Parathyroid adenoma (tissue), 2 donors: ENCODE measurements at regions not wholly inside any gene's neighbourhood (a gene's known extent, or its start where the extent isn't known, plus 50 kb on each side); places are given as distances from the start of the nearest gene placed in this dataset.
A peak's percentile ranks its signal among the peaks of the same experiment; 100 is the strongest.
"Not testable (repeated sequence)": the region's sequence is repeated elsewhere in the genome, so short reads cannot be mapped to it uniquely, and the experiment has no call there.

ENCODE experiments used
- H2AFZ ChIP-seq: fragments of 300-600 bp; sonication (generic); one replicate; pipeline ENCODE4 v1.7.0; 2017; ENCODE audit warnings: antibody characterized with exemption, mild to moderate bottlenecking
- H3K27ac ChIP-seq: fragments of 300-600 bp; sonication (generic); one replicate; pipeline ENCODE4 v1.7.0; 2017
- H3K27me3 ChIP-seq: fragments of 300-600 bp; sonication (generic); one replicate; pipeline ENCODE4 v1.7.0; 2017; ENCODE audit warnings: low read length; ENCODE audit not compliant: control insufficient read depth, insufficient read depth
- H3K36me3 ChIP-seq: fragments of 300-600 bp; sonication (generic); one replicate; pipeline ENCODE4 v1.7.0; 2017; ENCODE audit warnings: low read length; ENCODE audit not compliant: control insufficient read depth, insufficient read depth
- H3K4me1 ChIP-seq: fragments of 300-600 bp; sonication (generic); one replicate; pipeline ENCODE4 v1.7.0; 2017; ENCODE audit warnings: control low read depth
- H3K4me2 ChIP-seq: fragments of 300-600 bp; sonication (generic); one replicate; pipeline ENCODE4 v1.7.0; 2017; ENCODE audit warnings: low read length
- H3K4me3 ChIP-seq: fragments of 300-600 bp; sonication (generic); one replicate; pipeline ENCODE4 v1.7.0; 2017; ENCODE audit warnings: low read depth, low read length
- H3K79me2 ChIP-seq: fragments of 300-600 bp; sonication (generic); one replicate; pipeline ENCODE4 v1.7.0; 2017; ENCODE audit warnings: control low read depth
- H3K9ac ChIP-seq: fragments of 300-600 bp; sonication (generic); one replicate; pipeline ENCODE4 v1.7.0; 2017; ENCODE audit warnings: mild to moderate bottlenecking
- H3K9me3 ChIP-seq: fragments of 300-600 bp; sonication (generic); one replicate; pipeline ENCODE4 v1.7.0; 2017; ENCODE audit warnings: low read length; ENCODE audit not compliant: control insufficient read depth
- CTCF ChIP-seq: fragments of 300-600 bp; sonication (generic); IDR thresholded peaks from one replicate; pipeline ENCODE4 v1.7.0; 2017; ENCODE audit warnings: antibody characterized with exemption, mild to moderate bottlenecking
- donor health status: primary hyperparathyroidism.

- no peak overlapping the region for H3K4me2 ChIP-seq
- no peaks in the 10 kb centered on the region for H3K36me3 ChIP-seq
- no peaks in the 10 kb centered on the region for H3K79me2 ChIP-seq
- H2AFZ ChIP-seq = no peak overlapping the region
- no peak for TF ChIP-seq CTCF
- H3K4me3 ChIP-seq = no peak overlapping the region
- H3K27ac ChIP-seq = no peak overlapping the region
- peaks cover 52% of the 10 kb centered on the region for H3K4me1 ChIP-seq
- H3K9me3 ChIP-seq = no peaks in the 10 kb centered on the region
- H3K9ac ChIP-seq = no peak overlapping the region
- H3K27me3 ChIP-seq = no peaks in the 10 kb centered on the region
Measured at GRCh38 chr6:169093066-169093723, 160.5 kb downstream of the THBS2 start.

GRCh38 chr6:169092375-169092774, 161.3 kb downstream of the THBS2 start:
- Histone ChIP-seq H3K27ac (no peak overlapping the region), H3K4me2 (no peak overlapping the region), H3K79me2 (no peaks in the 10 kb centered on the region), H3K4me1 (peaks cover 44% of the 10 kb centered on the region), H3K9ac (no peak overlapping the region), H2AFZ (peak overlapping the region; percentile 23), H3K36me3 (no peaks in the 10 kb centered on the region), H3K27me3 (no peaks in the 10 kb centered on the region), H3K9me3 (no peaks in the 10 kb centered on the region), H3K4me3 (no peak overlapping the region)
- TF ChIP-seq CTCF = no peak

GRCh38 chr6:169090514-169091127, 163.0 kb downstream of the THBS2 start:
- H2AFZ ChIP-seq, H3K4me2 ChIP-seq, H3K9ac ChIP-seq, H3K27me3 ChIP-seq, H3K4me3 ChIP-seq, H3K27ac ChIP-seq, H3K79me2 ChIP-seq, H3K9me3 ChIP-seq, H3K36me3 ChIP-seq: not testable (repeated sequence)
- peaks cover 33% of the 10 kb centered on the region for H3K4me1 ChIP-seq

GRCh38 chr6:169088762-169089161, 164.9 kb downstream of the THBS2 start:
- no peak overlapping the region for H3K4me2 ChIP-seq
- H3K79me2 ChIP-seq = no peaks in the 10 kb centered on the region
- no peaks in the 10 kb centered on the region for H3K27me3 ChIP-seq
- H3K4me3 ChIP-seq = no peak overlapping the region
- no peaks in the 10 kb centered on the region for H3K36me3 ChIP-seq
- no peak overlapping the region for H2AFZ ChIP-seq
- no peak for TF ChIP-seq CTCF
- H3K4me1 ChIP-seq = peaks cover 16% of the 10 kb centered on the region
- no peaks in the 10 kb centered on the region for H3K9me3 ChIP-seq
- no peak overlapping the region for H3K27ac ChIP-seq
- H3K9ac ChIP-seq = no peak overlapping the region

- Histone ChIP-seq H3K79me2 (no peaks in the 10 kb centered on the region), H2AFZ (no peak overlapping the region), H3K4me3 (no peak overlapping the region), H3K27me3 (no peaks in the 10 kb centered on the region), H3K9ac (no peak overlapping the region), H3K36me3 (no peaks in the 10 kb centered on the region), H3K27ac (no peak overlapping the region), H3K4me2 (no peak overlapping the region), H3K9me3 (no peaks in the 10 kb centered on the region), H3K4me1 (peaks cover 9% of the 10 kb centered on the region)
- TF ChIP-seq CTCF = no peak
Measured at GRCh38 chr6:169087443-169088041, 166.1 kb downstream of the THBS2 start.

- H3K4me3 ChIP-seq, H3K27me3 ChIP-seq, H3K9ac ChIP-seq, H3K4me1 ChIP-seq, H2AFZ ChIP-seq, H3K9me3 ChIP-seq, H3K36me3 ChIP-seq, H3K79me2 ChIP-seq, H3K4me2 ChIP-seq, H3K27ac ChIP-seq: not testable (repeated sequence)
Measured at GRCh38 chr6:169086616-169087015, 167.0 kb downstream of the THBS2 start.
